ENCODE measurements at regions not wholly inside any gene's neighbourhood (a gene's known extent, or its start where the extent isn't known, plus 50 kb on each side); places are given as distances from the start of the nearest gene placed in this dataset.
A peak's percentile ranks its signal among the peaks of the same experiment; 100 is the strongest.

GRCh38 chr2:120519469-120519868 lies 173.5 kb downstream of the INHBB start:
- Histone ChIP-seq H3K14ac (ENCODE audit: insufficient read length) (no peak overlapping the region), H3K4me1 (replicated peaks in 1 of 4; ENCODE audit: control insufficient read depth in 3 of 4, insufficient read depth in 4 of 4, low read length in 3 of 4) (no peaks in the 10 kb centered on the region), H3K27ac (ENCODE audit: low read depth, low read length) (no peak overlapping the region), H3K9ac (replicated peaks in 1 of 4; ENCODE audit: extremely low read depth in 1 of 4, low read depth in 3 of 4, low read length in 3 of 4) (no peak overlapping the region), H3K79me2 (ENCODE audit: control insufficient read depth in 1 of 2, insufficient read depth in 2 of 2, low read length in 2 of 2) (no peaks in the 10 kb centered on the region), H3K23me2 (ENCODE audit: low read depth, low read length) (no peaks in the 10 kb centered on the region; the same call in 1 of the 2 replicates), H3K23ac (ENCODE audit: insufficient read length) (no peak overlapping the region), H2BK120ac (replicated peaks; ENCODE audit: low read depth, low read length) (no peak overlapping the region), H2AK5ac (ENCODE audit: low read depth, low read length) (no peak overlapping the region), H3K4me2 (ENCODE audit: insufficient read depth in 1 of 2, low read depth in 2 of 2, low read length in 2 of 2) (no peak overlapping the region), H3K79me1 (ENCODE audit: low read depth, low read length) (no peaks in the 10 kb centered on the region; the same call in 1 of the 2 replicates), H4K5ac (ENCODE audit: insufficient read length, low read depth, low read length) (no peak overlapping the region), H4K20me1 (replicated peaks in 1 of 2; ENCODE audit: control insufficient read depth in 1 of 2, insufficient read depth in 2 of 2, low read length in 2 of 2) (peaks cover 0 to 1% of the 10 kb centered on the region in 2 experiments), H4K8ac (ENCODE audit: extremely low read depth, insufficient read depth, low read length) (no peak overlapping the region), H4K91ac (replicated peaks; ENCODE audit: insufficient read length, low read length) (no peak overlapping the region), H2AFZ (ENCODE audit: low read length) (no peak overlapping the region), H3K27me3 (replicated peaks in 1 of 4; ENCODE audit: control insufficient read depth in 3 of 4, extremely low read depth in 1 of 4, insufficient read depth in 3 of 4, low read length in 3 of 4) (peaks cover 0 to 9% (median 3%) of the 10 kb centered on the region in 4 experiments; a peak in 4 of 7 replicates), H2BK5ac (ENCODE audit: low read depth, low read length) (no peak overlapping the region), H2BK20ac (ENCODE audit: low read length) (no peak overlapping the region), H3K18ac (ENCODE audit: extremely low read depth, low read length) (no peak overlapping the region), H3K36me3 (ENCODE audit: control insufficient read depth in 2 of 4, insufficient read depth in 4 of 4, low read length in 3 of 4) (no peaks in the 10 kb centered on the region), H3K56ac (replicated peaks; ENCODE audit: insufficient read length, low read depth, low read length) (no peak overlapping the region), H3K4ac (replicated peaks; ENCODE audit: insufficient read length, low read depth, low read length) (peak overlapping the region; percentile 46), H3K4me3 (ENCODE audit: extremely low read depth in 1 of 4, insufficient read depth in 2 of 4, low read depth in 3 of 4, low read length in 4 of 4) (no peak overlapping the region), H3K9me3 (ENCODE audit: insufficient read depth in 2 of 2, low read depth in 1 of 2, low read length in 1 of 2) (no peaks in the 10 kb centered on the region), H2BK15ac (ENCODE audit: low read length) (no peak overlapping the region), H2BK12ac (ENCODE audit: low read depth, low read length) (no peak overlapping the region)
- ChIA-PET POLR2A (ENCODE audit: partially characterized antibody) (interaction anchor here (1.2 kb wide), 1 partner anchor 76 kb away, joined by 3 read pairs; no protein-coding TSS in a partner anchor), CTCF (ENCODE audit: partially characterized antibody) (interaction anchor here (0.8 to 6.5 kb wide), 11 partner anchors 11 to 401 kb away, joined by 3 to 91 read pairs (median 3); no protein-coding TSS in a partner anchor)
- WGBS, 2 experiments (ENCODE audit: extremely low coverage in 1 of 2, insufficient coverage in 1 of 2, insufficient read length in 1 of 2, insufficient replicate concordance in 2 of 2, low coverage in 1 of 2, low lambda C conversion rate in 2 of 2, missing lambda C conversion rate in 1 of 2): 89% methylated on average over 5 of the region's 6 CpGs; no CpG with 5 or more reads in 1 of the 2 experiments
- DNase-seq (ENCODE audit: low read depth in 1 of 2, low spot score in 2 of 2) (no peak), FAIRE-seq (no peak)
- no peak for TF ChIP-seq BCL11A (IDR thresholded peaks at IDR 0.05; ENCODE audit: low read depth in 2 of 2, low read length in 2 of 2)
- no peak for TF ChIP-seq ZNF274 (IDR thresholded peaks at IDR 0.05; ENCODE audit: borderline replicate concordance, extremely low read depth, low read length)
- no peak for TF ChIP-seq GABPA (IDR thresholded peaks at IDR 0.05; ENCODE audit: borderline replicate concordance, insufficient read depth, low read length)
- TF ChIP-seq EGR1 (IDR thresholded peaks at IDR 0.05; ENCODE audit: borderline replicate concordance, low read depth, low read length): no peak
- no peak for TF ChIP-seq KDM4A (IDR thresholded peaks at IDR 0.05; ENCODE audit: low read depth, low read length, severe bottlenecking)
- TF ChIP-seq JUN (IDR thresholded peaks at IDR 0.05; ENCODE audit: low read depth, low read length): no peak
- TF ChIP-seq TAF1 (IDR thresholded peaks at IDR 0.05; ENCODE audit: low read depth, low read length): no peak
- TF ChIP-seq SRF (IDR thresholded peaks at IDR 0.05; ENCODE audit: low read depth, low read length): no peak
- TF ChIP-seq RAD21 (IDR thresholded peaks at IDR 0.05 in 1 of 2, conservative IDR thresholded peaks at IDR 0.05 in 1 of 2; ENCODE audit: low read depth in 2 of 2, low read length in 2 of 2): no peak
- no peak for TF ChIP-seq HDAC2 (IDR thresholded peaks at IDR 0.05; ENCODE audit: borderline replicate concordance in 1 of 2, low read depth in 2 of 2, low read length in 2 of 2)
- TF ChIP-seq RBBP5 (IDR thresholded peaks at IDR 0.05; ENCODE audit: borderline replicate concordance, low read depth, low read length): no peak
- no peak for TF ChIP-seq BRCA1 (IDR thresholded peaks at IDR 0.05; ENCODE audit: low read depth, low read length)
- no peak for TF ChIP-seq YY1 (IDR thresholded peaks at IDR 0.05; ENCODE audit: low read depth, low read length)
- TF ChIP-seq TBP (IDR thresholded peaks at IDR 0.05; ENCODE audit: low read depth, low read length): no peak
- TF ChIP-seq SP4 (IDR thresholded peaks at IDR 0.05; ENCODE audit: low read length): no peak
